ENCODE measurements at regions not wholly inside any gene's neighbourhood (a gene's known extent, or its start where the extent isn't known, plus 50 kb on each side); places are given as distances from the start of the nearest gene placed in this dataset.

GRCh38 chr3:30502742-30503073 is 103.7 kb upstream of the TGFBR2 start:
- no peak overlapping the region for H3K4me3 ChIP-seq (ENCODE audit: control insufficient read depth, low read depth, low read length)
- DNase-seq (ENCODE audit: low read depth), result peak; percentile 75
- TF ChIP-seq CTCF (conservative IDR thresholded peaks at IDR 0.05; ENCODE audit: control insufficient read depth, insufficient read depth, low read depth, low read length), result no peak

- no peak overlapping the region for H3K4me3 ChIP-seq (ENCODE audit: control insufficient read depth, low read depth, low read length)
- DNase-seq (ENCODE audit: low read depth), result no peak
- TF ChIP-seq CTCF (conservative IDR thresholded peaks at IDR 0.05; ENCODE audit: control insufficient read depth, insufficient read depth, low read depth, low read length), result no peak
Measured at GRCh38 chr3:30503446-30503845, 103.0 kb upstream of the TGFBR2 start.

GRCh38 chr3:30504939-30505338 is 101.5 kb upstream of the TGFBR2 start:
- no peak overlapping the region for H3K4me3 ChIP-seq (ENCODE audit: control insufficient read depth, low read depth, low read length)
- TF ChIP-seq CTCF (conservative IDR thresholded peaks at IDR 0.05; ENCODE audit: control insufficient read depth, insufficient read depth, low read depth, low read length), result no peak
- no peak for DNase-seq (ENCODE audit: low read depth)

- no peak for DNase-seq (ENCODE audit: low read depth)
- TF ChIP-seq CTCF (conservative IDR thresholded peaks at IDR 0.05; ENCODE audit: control insufficient read depth, insufficient read depth, low read depth, low read length), result no peak
- no peak overlapping the region for H3K4me3 ChIP-seq (ENCODE audit: control insufficient read depth, low read depth, low read length)
Measured at GRCh38 chr3:30505866-30506520, 100.4 kb upstream of the TGFBR2 start.

GRCh38 chr3:30508339-30508738 is 98.1 kb upstream of the TGFBR2 start:
- no peak for TF ChIP-seq CTCF (conservative IDR thresholded peaks at IDR 0.05; ENCODE audit: control insufficient read depth, insufficient read depth, low read depth, low read length)
- no peak for DNase-seq (ENCODE audit: low read depth)
- H3K4me3 ChIP-seq (ENCODE audit: control insufficient read depth, low read depth, low read length), result no peak overlapping the region

GRCh38 chr3:30510596-30510995 is 95.8 kb upstream of the TGFBR2 start:
- DNase-seq (ENCODE audit: low read depth), result no peak
- H3K4me3 ChIP-seq (ENCODE audit: control insufficient read depth, low read depth, low read length), result no peak overlapping the region
- TF ChIP-seq CTCF (conservative IDR thresholded peaks at IDR 0.05; ENCODE audit: control insufficient read depth, insufficient read depth, low read depth, low read length), result no peak
